HepG2 (cell line): ENCODE measurements at regions not wholly inside any gene's neighbourhood (a gene's known extent, or its start where the extent isn't known, plus 50 kb on each side); places are given as distances from the start of the nearest gene placed in this dataset.

Experiments used
- ATAC-seq: fragments of 200-7000 bp; cut with Tn5 transposase; 3 replicates; pipeline ENCODE4 v1.9.1; 2020; ENCODE audit warnings: mild to moderate bottlenecking, moderate library complexity
- BruUV-seq: library from RNA; stranded (reverse); fragments of 400-500 nt; replicated peaks from 2 replicates; lab custom pipeline; 2021; lab: Mats Ljungman, UMichigan
- CTCF ChIA-PET: fragments of 300-600 bp; formaldehyde crosslinking; extraction: SDS; loops from one replicate; lab custom pipeline; 2021; ENCODE audit warnings: low total read pairs, inconsistent platforms, low intra/inter-chr PET ratio; lab: Yijun Ruan, JAX
- POLR2A ChIA-PET: fragments of 350-600 bp; sonication (Branson Sonifier 250); formaldehyde crosslinking; loops from one replicate; lab custom pipeline; 2020; ENCODE audit warnings: antibody characterized with exemption, inconsistent platforms; lab: Yijun Ruan, JAX
- DNase-seq: peaks from one replicate; pipeline ENCODE4 v3.0.0-alpha.2; 2015; ENCODE audit warnings: low spot score
- FAIRE-seq: peaks from 3 replicates; lab custom pipeline; 2011; peaks lifted over from hg19 to GRCh38; lab: Jason Lieb, UNC
- H2AFZ ChIP-seq: one replicate; pipeline ENCODE4 v1.6.1; 2011; ENCODE audit warnings: low read length, inconsistent platforms
- H3K27ac ChIP-seq: fragments of 300-600 bp; 3 replicates; pipeline ENCODE4 v1.8.0; 2011; ENCODE audit warnings: mixed run types, mild to moderate bottlenecking, mixed read lengths, low read length, inconsistent platforms; ENCODE audit not compliant: insufficient read depth; ENCODE audit errors: extremely low read length
- H3K27me3 ChIP-seq, 2 experiments: fragments of 200-600 bp in 1 of 2; 2 replicates in 1 of 2; 3 replicates in 1 of 2; pipeline versions ENCODE4 v1.6.0 to v1.8.0; 2011; ENCODE audit warnings: low read length in 2 of 2, mild to moderate bottlenecking in 2 of 2, moderate library complexity in 2 of 2, inconsistent platforms in 1 of 2; ENCODE audit not compliant: insufficient read depth in 2 of 2, control insufficient read depth in 1 of 2
- H3K36me3 ChIP-seq, 2 experiments: fragments of 200-600 bp in 1 of 2; replicated peaks in 1 of 2; 2 replicates in 1 of 2; 3 replicates in 1 of 2; pipeline versions ENCODE4 v1.5.1 to v1.8.0; 2011; ENCODE audit warnings: low read length in 2 of 2, inconsistent platforms in 1 of 2; ENCODE audit not compliant: insufficient read depth in 2 of 2, control insufficient read depth in 1 of 2
- H3K4me1 ChIP-seq: 2 replicates; pipeline ENCODE4 v1.5.1; 2012; ENCODE audit warnings: low read length, inconsistent platforms; ENCODE audit not compliant: insufficient read depth
- H3K4me2 ChIP-seq: 2 replicates; pipeline ENCODE4 v1.6.0; 2011; ENCODE audit warnings: low read depth, low read length, inconsistent platforms
- H3K4me3 ChIP-seq, 3 experiments: fragments of 200-600 bp in 1 of 3; sonication (generic), shearing (Covaris generic) in 1 of 3; replicated peaks in 1 of 3; 2 replicates each; pipeline ENCODE4 v1.5.1; 2011 to 2016; ENCODE audit warnings: low read length in 3 of 3, inconsistent platforms in 2 of 3, low read depth in 2 of 3, mild to moderate bottlenecking in 2 of 3, control low read depth in 1 of 3, mixed read lengths in 1 of 3; ENCODE audit not compliant: insufficient read depth in 1 of 3
- H3K79me2 ChIP-seq: one replicate; pipeline ENCODE4 v1.6.1; 2011; ENCODE audit warnings: low read length, inconsistent platforms; ENCODE audit not compliant: insufficient read depth
- H3K9ac ChIP-seq: 2 replicates; pipeline ENCODE4 v1.6.0; 2011; ENCODE audit warnings: mild to moderate bottlenecking, low read depth, low read length, inconsistent platforms; ENCODE audit not compliant: insufficient read depth
- H3K9me3 ChIP-seq: 2 replicates; pipeline ENCODE4 v1.5.1; 2012; ENCODE audit warnings: mild to moderate bottlenecking, low read length
- H4K20me1 ChIP-seq: 2 replicates; pipeline ENCODE4 v1.6.0; 2011; ENCODE audit warnings: inconsistent platforms, mild to moderate bottlenecking, low read length, moderate library complexity; ENCODE audit not compliant: insufficient read depth
- AKAP8 ChIP-seq: sonication (generic); formaldehyde crosslinking; IDR thresholded peaks from 2 replicates; pipeline ENCODE4 v1.5.1; 2020; ENCODE audit warnings: mild to moderate bottlenecking, missing genetic modification reagents
- DPF2 ChIP-seq: sonication (generic); formaldehyde crosslinking; IDR thresholded peaks from 2 replicates; pipeline ENCODE4 v1.4.0; 2020; ENCODE audit warnings: mild to moderate bottlenecking, low read depth, missing genetic modification reagents, borderline replicate concordance
- FOXM1 ChIP-seq: sonication (generic); formaldehyde crosslinking; IDR thresholded peaks from 2 replicates; pipeline ENCODE4 v1.5.0; 2020; ENCODE audit warnings: missing genetic modification reagents
- GATAD1 ChIP-seq: IDR thresholded peaks from 2 replicates; pipeline ENCODE4 v1.6.1; 2016; ENCODE audit warnings: missing genetic modification reagents, missing compliant biosample characterization
- MTERF4 ChIP-seq: sonication (generic); formaldehyde crosslinking; IDR thresholded peaks from 2 replicates; pipeline ENCODE4 v1.8.0; 2023; ENCODE audit warnings: mild to moderate bottlenecking, missing genetic modification reagents
- NFRKB ChIP-seq: fragments of 450-650 bp; IDR thresholded peaks from 2 replicates; pipeline ENCODE4 v1.6.1; 2017
- NKX3-1 ChIP-seq: sonication (generic); formaldehyde crosslinking; IDR thresholded peaks from 2 replicates; pipeline ENCODE4 v1.5.0; 2020; ENCODE audit warnings: missing genetic modification reagents
- NONO ChIP-seq, 2 experiments: fragments of 450-650 bp in 1 of 2; sonication (generic) in 1 of 2; formaldehyde crosslinking in 1 of 2; IDR thresholded peaks in 1 of 2; conservative IDR thresholded peaks in 1 of 2; 2 replicates each; pipeline versions ENCODE4 v1.6.1 to v1.8.0; 2017 to 2022; ENCODE audit warnings: mild to moderate bottlenecking in 1 of 2, missing genetic modification reagents in 1 of 2, moderate library complexity in 1 of 2
- PLRG1 ChIP-seq: fragments of 450-650 bp; conservative IDR thresholded peaks from 2 replicates; pipeline ENCODE4 v1.6.1; 2016
- RBM22 ChIP-seq: fragments of 200-400 bp; formaldehyde crosslinking; optimal IDR thresholded peaks from 2 replicates; pipeline ENCODE3; 2017; ENCODE audit warnings: mild to moderate bottlenecking, low read length, moderate library complexity
- SNAPC2 ChIP-seq: sonication (generic); formaldehyde crosslinking; IDR thresholded peaks from 2 replicates; pipeline ENCODE4 v1.8.1; 2022; ENCODE audit warnings: mild to moderate bottlenecking, missing genetic modification reagents
- THAP9 ChIP-seq: sonication (generic); formaldehyde crosslinking; IDR thresholded peaks from 2 replicates; pipeline ENCODE4; 2020; ENCODE audit warnings: missing genetic modification reagents, mild to moderate bottlenecking, borderline replicate concordance
- ZFP62 ChIP-seq: sonication (generic); formaldehyde crosslinking; IDR thresholded peaks from 2 replicates; pipeline ENCODE4 v1.4.0; 2020; ENCODE audit warnings: missing genetic modification reagents
- ZMYM2 ChIP-seq: sonication (generic); formaldehyde crosslinking; IDR thresholded peaks from 2 replicates; pipeline ENCODE4 v1.8.0; 2022; ENCODE audit warnings: mild to moderate bottlenecking, missing genetic modification reagents
- ZNF136 ChIP-seq: sonication (generic); formaldehyde crosslinking; IDR thresholded peaks from 2 replicates; pipeline ENCODE4 v1.8.1; 2022; ENCODE audit warnings: low read depth, mild to moderate bottlenecking, moderate library complexity, missing genetic modification reagents
- ZNF33A ChIP-seq: sonication (generic); formaldehyde crosslinking; IDR thresholded peaks from 2 replicates; pipeline ENCODE4 v1.5.1; 2020; ENCODE audit warnings: missing genetic modification reagents, mild to moderate bottlenecking, moderate library complexity, borderline replicate concordance
- ZNF749 ChIP-seq: sonication (generic); formaldehyde crosslinking; IDR thresholded peaks from 2 replicates; pipeline ENCODE4 v1.8.0; 2022; ENCODE audit warnings: mild to moderate bottlenecking, missing genetic modification reagents, moderate library complexity, borderline replicate concordance
- WGBS: methylation state at CpG from one replicate; pipeline ENCODE4 v1.1.6; 2017; ENCODE audit warnings: low lambda C conversion rate; 5-methylcytosine and 5-hydroxymethylcytosine counted together
- in situ Hi-C: cut with HindIII; loops from 2 replicates; pipeline ENCODE4 v1.10.0; 2017; ENCODE audit warnings: low pct_unique_long_range_greater_than_20kb; ENCODE audit not compliant: extremely low pct_ligation_motif_present
- intact Hi-C: fragments of 100-400 bp; cut with micrococcal nuclease; formaldehyde crosslinking; loops from one replicate; pipeline ENCODE4 v1.10.0; 2022; ENCODE audit not compliant: unreplicated experiment

DNA sequence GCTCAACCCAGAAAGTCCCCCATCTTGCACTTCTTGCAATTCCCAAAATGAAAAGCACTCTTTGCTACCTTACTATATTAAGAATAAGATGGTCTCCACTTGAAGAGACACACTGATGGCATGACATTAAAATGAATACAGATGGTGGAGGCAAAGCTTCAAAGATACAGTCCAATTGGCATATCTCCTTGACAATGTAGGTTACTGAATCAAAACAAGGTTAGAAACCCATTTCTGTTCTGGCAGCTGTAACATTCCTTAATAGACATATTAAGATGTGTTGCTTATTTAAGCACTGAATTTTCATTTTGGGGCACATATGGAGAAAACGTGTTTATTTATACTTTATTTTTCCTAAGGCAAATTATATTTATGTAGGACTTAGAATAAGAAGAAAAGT is 1262.8 kb upstream of the CDH8 start:
- Histone ChIP-seq H3K4me3 (no peak overlapping the region), H3K9ac (no peak overlapping the region), H3K27me3 (no peaks in the 10 kb centered on the region), H3K4me1 (no peaks in the 10 kb centered on the region), H3K4me2 (no peak overlapping the region), H4K20me1 (no peaks in the 10 kb centered on the region), H3K27ac (no peak overlapping the region), H3K36me3 (no peaks in the 10 kb centered on the region), H2AFZ (no peak overlapping the region), H3K9me3 (no peaks in the 10 kb centered on the region), H3K79me2 (no peaks in the 10 kb centered on the region)
- DNase-seq (no peak), ATAC-seq (no peak), FAIRE-seq (no peak)
- ChIA-PET CTCF (no interaction called here), POLR2A (no interaction called here)
- intact Hi-C loops = no loop called here
- WGBS = 0% methylated on average over 1 of the region's 1 CpG
- in situ Hi-C loops = loop anchor here (10.0 kb wide), 1 partner anchor 1074 kb away; no protein-coding TSS in a partner anchor
- TF ChIP-seq THAP9 = no peak
- no peak for TF ChIP-seq MTERF4 (CRISPR knock-in tag)
- TF ChIP-seq ZFP62 (CRISPR knock-in tag) = no peak
- no peak for TF ChIP-seq GATAD1 (CRISPR knock-in tag)
- TF ChIP-seq NONO (IDR thresholded peaks at IDR 0.05) = no peak
- TF ChIP-seq NONO (CRISPR knock-in tag; conservative IDR thresholded peaks at IDR 0.05) = no peak
- no peak for TF ChIP-seq AKAP8 (CRISPR knock-in tag)
- TF ChIP-seq ZNF749 (CRISPR knock-in tag) = no peak
- no peak for TF ChIP-seq SNAPC2
- TF ChIP-seq ZMYM2 (CRISPR knock-in tag) = no peak
- TF ChIP-seq NKX3-1 (CRISPR knock-in tag) = no peak
- TF ChIP-seq PLRG1 = no peak
- no peak for TF ChIP-seq ZNF33A (CRISPR knock-in tag)
- TF ChIP-seq NFRKB = no peak
- TF ChIP-seq DPF2 = no peak
- TF ChIP-seq ZNF136 = no peak
- TF ChIP-seq FOXM1 (CRISPR knock-in tag) = no peak
- TF ChIP-seq RBM22 = no peak
- BruUV-seq = no TSS peak
